H9 (cell line): ENCODE measurements at regions not wholly inside any gene's neighbourhood (a gene's known extent, or its start where the extent isn't known, plus 50 kb on each side); places are given as distances from the start of the nearest gene placed in this dataset.
A peak's percentile ranks its signal among the peaks of the same experiment; 100 is the strongest.

Source experiments
- DNase-seq: peaks from one replicate; pipeline ENCODE4 v3.0.0-alpha.2; 2017
- H2AFZ ChIP-seq: one replicate; pipeline ENCODE4 v1.6.1; 2013; ENCODE audit warnings: mild to moderate bottlenecking, low read length, control low read depth, moderate library complexity
- H2AK5ac ChIP-seq: 2 replicates; pipeline ENCODE4 v1.6.1; 2013; ENCODE audit warnings: low read length, control low read depth, mixed read lengths; ENCODE audit not compliant: insufficient read length
- H2BK120ac ChIP-seq: one replicate; pipeline ENCODE4 v1.6.1; 2013; ENCODE audit warnings: low read depth, mild to moderate bottlenecking, low read length, control low read depth, inconsistent platforms; ENCODE audit not compliant: poor library complexity, severe bottlenecking
- H2BK12ac ChIP-seq: 2 replicates; pipeline ENCODE4 v1.6.1; 2013; ENCODE audit warnings: low read length, control low read depth, mixed read lengths, low read depth; ENCODE audit not compliant: insufficient read length
- H2BK15ac ChIP-seq: 2 replicates; pipeline ENCODE4 v1.6.1; 2013; ENCODE audit warnings: low read depth, low read length, control low read depth
- H2BK20ac ChIP-seq: one replicate; pipeline ENCODE4 v1.6.1; 2013; ENCODE audit warnings: low read depth, mild to moderate bottlenecking, low read length, control low read depth, inconsistent platforms; ENCODE audit not compliant: poor library complexity, severe bottlenecking
- H2BK5ac ChIP-seq: 2 replicates; pipeline ENCODE4 v1.6.1; 2013; ENCODE audit warnings: low read length, control low read depth, mixed read lengths; ENCODE audit not compliant: insufficient read length
- H3K14ac ChIP-seq: 2 replicates; pipeline ENCODE4 v1.6.1; 2013; ENCODE audit warnings: low read length, control low read depth; ENCODE audit not compliant: insufficient read depth
- H3K18ac ChIP-seq: 2 replicates; pipeline ENCODE4 v1.6.1; 2013; ENCODE audit warnings: low read depth, mild to moderate bottlenecking, mixed read lengths, low read length, control low read depth; ENCODE audit not compliant: insufficient read length
- H3K23ac ChIP-seq: 2 replicates; pipeline ENCODE4 v1.6.1; 2013; ENCODE audit warnings: low read length, control low read depth, mixed read lengths, low read depth; ENCODE audit not compliant: insufficient read length
- H3K23me2 ChIP-seq: 2 replicates; pipeline ENCODE4 v1.6.1; 2013; ENCODE audit warnings: low read depth, mild to moderate bottlenecking, mixed read lengths, low read length, control low read depth; ENCODE audit not compliant: insufficient read length, poor library complexity, severe bottlenecking
- H3K27ac ChIP-seq: 2 replicates; pipeline ENCODE4 v1.5.1; 2013; ENCODE audit warnings: low read length, control low read depth, mixed read lengths, low read depth; ENCODE audit not compliant: insufficient read length
- H3K27me3 ChIP-seq: 2 replicates; pipeline ENCODE4 v1.6.1; 2013; ENCODE audit warnings: low read length, control low read depth, inconsistent platforms; ENCODE audit not compliant: insufficient read depth
- H3K4ac ChIP-seq: 2 replicates; pipeline ENCODE4 v1.6.1; 2013; ENCODE audit warnings: low read depth, mild to moderate bottlenecking, control low read depth, inconsistent platforms, low read length, moderate library complexity
- H3K4me1 ChIP-seq: 2 replicates; pipeline ENCODE4 v1.6.1; 2013; ENCODE audit warnings: low read length, control low read depth, inconsistent platforms; ENCODE audit not compliant: insufficient read depth
- H3K4me2 ChIP-seq: 2 replicates; pipeline ENCODE4 v1.6.1; 2013; ENCODE audit warnings: low read length, control low read depth, mixed read lengths; ENCODE audit not compliant: insufficient read length, insufficient read depth
- H3K56ac ChIP-seq: 2 replicates; pipeline ENCODE4 v1.6.1; 2013; ENCODE audit warnings: low read depth, mild to moderate bottlenecking, mixed read lengths, low read length, control low read depth; ENCODE audit not compliant: insufficient read length
- H3K79me1 ChIP-seq: 2 replicates; pipeline ENCODE4 v1.6.1; 2013; ENCODE audit warnings: low read depth, mild to moderate bottlenecking, moderate library complexity, low read length, control low read depth, inconsistent platforms; ENCODE audit not compliant: insufficient read depth, poor library complexity, severe bottlenecking
- H3K79me2 ChIP-seq: 2 replicates; pipeline ENCODE4 v1.6.1; 2013; ENCODE audit warnings: low read length, control low read depth, inconsistent platforms; ENCODE audit not compliant: insufficient read depth
- H3K9ac ChIP-seq: 2 replicates; pipeline ENCODE4 v1.6.1; 2013; ENCODE audit warnings: low read length, control low read depth, mixed read lengths; ENCODE audit not compliant: insufficient read length; ENCODE audit errors: extremely low read depth
- H3K9me3 ChIP-seq: one replicate; pipeline ENCODE4 v1.6.1; 2013; ENCODE audit warnings: low read depth, low read length, inconsistent platforms; ENCODE audit not compliant: control insufficient read depth
- H3T11ph ChIP-seq: one replicate; pipeline ENCODE4 v1.6.1; 2013; ENCODE audit warnings: mild to moderate bottlenecking, low read length, control low read depth, inconsistent platforms
- H4K20me1 ChIP-seq: one replicate; pipeline ENCODE4 v1.6.1; 2013; ENCODE audit not compliant: control insufficient read depth, insufficient read length, insufficient read depth
- H4K5ac ChIP-seq: 2 replicates; pipeline ENCODE4 v1.6.1; 2013; ENCODE audit warnings: low read depth, mild to moderate bottlenecking, mixed read lengths, low read length, control low read depth; ENCODE audit not compliant: insufficient read length
- H4K8ac ChIP-seq: replicated peaks from 2 replicates; pipeline ENCODE4 v1.6.1; 2013; ENCODE audit warnings: low read length, control low read depth, mixed read lengths, low read depth; ENCODE audit not compliant: insufficient read length
- H4K91ac ChIP-seq: 2 replicates; pipeline ENCODE4 v1.6.1; 2013; ENCODE audit warnings: low read depth, mild to moderate bottlenecking, moderate library complexity, mixed read lengths, low read length, control low read depth; ENCODE audit not compliant: insufficient read length
- H3K27ac Mint-ChIP-seq, 3 experiments: 2 replicates in 2 of 3; 3 replicates in 1 of 3; pipeline ENCODE4 v1.8.0; 2020 to 2021; ENCODE audit warnings: mixed read lengths in 3 of 3, mild to moderate bottlenecking in 1 of 3, moderate library complexity in 1 of 3
- H3K27me3 Mint-ChIP-seq: 2 replicates; pipeline ENCODE4 v1.8.0; 2021; ENCODE audit warnings: low read depth, mild to moderate bottlenecking, moderate library complexity, mixed read lengths
- H3K36me3 Mint-ChIP-seq, 3 experiments: 2 replicates in 2 of 3; 3 replicates in 1 of 3; pipeline ENCODE4 v1.8.0; 2020 to 2021; ENCODE audit warnings: low read depth in 3 of 3, mixed read lengths in 3 of 3; ENCODE audit not compliant: insufficient read depth in 1 of 3
- H3K4me1 Mint-ChIP-seq, 2 experiments: 2 replicates each; pipeline ENCODE4 v1.8.0; 2020; ENCODE audit warnings: mixed read lengths in 2 of 2
- H3K4me3 Mint-ChIP-seq, 2 experiments: 2 replicates in 1 of 2; 3 replicates in 1 of 2; pipeline ENCODE4 v1.8.0; 2020 to 2021; ENCODE audit warnings: mild to moderate bottlenecking in 2 of 2, mixed read lengths in 2 of 2, moderate library complexity in 1 of 2
- H3K9me3 Mint-ChIP-seq, 2 experiments: 2 replicates in 1 of 2; 3 replicates in 1 of 2; pipeline ENCODE4 v1.8.0; 2020; ENCODE audit warnings: mild to moderate bottlenecking in 2 of 2, mixed read lengths in 2 of 2, moderate library complexity in 1 of 2
- WGBS: extraction: QIAGEN DNeasy Blood & Tissue Kit; methylation state at CpG from one replicate; pipeline ENCODE4 v1.1.7; 2013; ENCODE audit warnings: missing lambda C conversion rate, low lambda C conversion rate, mixed read lengths; ENCODE audit not compliant: insufficient read length; ENCODE audit errors: extremely low coverage; 5-methylcytosine and 5-hydroxymethylcytosine counted together
- TF ChIP-seq, protein P1 (sequence below): fragments of 200-600 bp; sonication (generic); conservative IDR thresholded peaks from 3 replicates; pipeline ENCODE4 v1.8.0; 2021; ENCODE audit warnings: antibody characterized with exemption, mild to moderate bottlenecking

DNA sequence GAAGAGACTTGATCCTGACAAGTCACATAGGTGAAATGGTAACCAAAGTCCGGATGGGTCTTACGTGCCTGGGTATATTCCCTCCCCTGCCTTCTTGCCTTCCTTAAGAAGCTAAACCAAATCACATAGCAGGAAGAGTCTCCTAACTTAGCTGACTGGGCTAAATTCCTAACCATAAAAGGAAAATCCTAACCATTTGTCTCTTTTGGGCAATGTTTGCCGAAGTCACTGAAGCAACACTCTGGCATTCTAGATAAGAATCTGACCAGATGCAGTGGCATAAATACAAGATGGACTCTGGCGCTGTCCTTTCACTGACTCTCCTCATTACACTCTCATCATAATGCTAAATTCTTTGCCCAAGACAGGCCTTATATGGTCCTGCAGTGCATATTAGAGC, 625.5 kb upstream of the RORB start:
- no peaks in the 10 kb centered on the region for H3K9me3 Mint-ChIP-seq
- H3K27me3 ChIP-seq = no peaks in the 10 kb centered on the region
- H4K91ac ChIP-seq = no peak overlapping the region
- no peak overlapping the region for H2BK5ac ChIP-seq
- no peak overlapping the region for H2BK120ac ChIP-seq
- no peak overlapping the region for H2BK20ac ChIP-seq
- WGBS = no CpG with 5 or more reads among the region's 4 CpGs
- H3K56ac ChIP-seq = no peak overlapping the region
- H3K4ac ChIP-seq = no peak overlapping the region
- H3K27ac Mint-ChIP-seq = peak overlapping the region in 1 of 3 experiments; percentile 61; a peak in 1 of 7 replicates
- no peak overlapping the region for H2BK15ac ChIP-seq
- no peaks in the 10 kb centered on the region for H3K27me3 Mint-ChIP-seq
- no peak for DNase-seq
- H3K9ac ChIP-seq = no peak overlapping the region
- no peaks in the 10 kb centered on the region for H4K20me1 ChIP-seq
- no peak overlapping the region for H3K27ac ChIP-seq
- no peaks in the 10 kb centered on the region for H3K23me2 ChIP-seq
- H3K4me3 Mint-ChIP-seq = no peak overlapping the region
- no peak overlapping the region for H4K8ac ChIP-seq
- no peaks in the 10 kb centered on the region for H3K79me2 ChIP-seq
- no peaks in the 10 kb centered on the region for H3K36me3 Mint-ChIP-seq
- no peak overlapping the region for H3T11ph ChIP-seq
- no peak overlapping the region for H2BK12ac ChIP-seq
- H2AFZ ChIP-seq = no peak overlapping the region
- peaks cover 3 to 9% of the 10 kb centered on the region in 2 experiments; a peak in 3 of 4 replicates for H3K4me1 Mint-ChIP-seq
- H3K18ac ChIP-seq = no peak overlapping the region
- H3K14ac ChIP-seq = no peak overlapping the region
- no peak overlapping the region for H3K23ac ChIP-seq
- no peak overlapping the region for H2AK5ac ChIP-seq
- TF ChIP-seq, protein P1, sequence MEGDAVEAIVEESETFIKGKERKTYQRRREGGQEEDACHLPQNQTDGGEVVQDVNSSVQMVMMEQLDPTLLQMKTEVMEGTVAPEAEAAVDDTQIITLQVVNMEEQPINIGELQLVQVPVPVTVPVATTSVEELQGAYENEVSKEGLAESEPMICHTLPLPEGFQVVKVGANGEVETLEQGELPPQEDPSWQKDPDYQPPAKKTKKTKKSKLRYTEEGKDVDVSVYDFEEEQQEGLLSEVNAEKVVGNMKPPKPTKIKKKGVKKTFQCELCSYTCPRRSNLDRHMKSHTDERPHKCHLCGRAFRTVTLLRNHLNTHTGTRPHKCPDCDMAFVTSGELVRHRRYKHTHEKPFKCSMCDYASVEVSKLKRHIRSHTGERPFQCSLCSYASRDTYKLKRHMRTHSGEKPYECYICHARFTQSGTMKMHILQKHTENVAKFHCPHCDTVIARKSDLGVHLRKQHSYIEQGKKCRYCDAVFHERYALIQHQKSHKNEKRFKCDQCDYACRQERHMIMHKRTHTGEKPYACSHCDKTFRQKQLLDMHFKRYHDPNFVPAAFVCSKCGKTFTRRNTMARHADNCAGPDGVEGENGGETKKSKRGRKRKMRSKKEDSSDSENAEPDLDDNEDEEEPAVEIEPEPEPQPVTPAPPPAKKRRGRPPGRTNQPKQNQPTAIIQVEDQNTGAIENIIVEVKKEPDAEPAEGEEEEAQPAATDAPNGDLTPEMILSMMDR = no peak
- H3K79me1 ChIP-seq = no peaks in the 10 kb centered on the region
- H3K4me1 ChIP-seq = no peaks in the 10 kb centered on the region
- no peak overlapping the region for H3K4me2 ChIP-seq
- H4K5ac ChIP-seq = no peak overlapping the region
- H3K9me3 ChIP-seq = no peaks in the 10 kb centered on the region
